ENCODE measurements at regions not wholly inside any gene's neighbourhood (a gene's known extent, or its start where the extent isn't known, plus 50 kb on each side); places are given as distances from the start of the nearest gene placed in this dataset.

- no peak for TF ChIP-seq PATZ1 (CRISPR knock-in tag; IDR thresholded peaks at IDR 0.05; ENCODE audit: borderline replicate concordance)
- TF ChIP-seq ZNF8 (CRISPR knock-in tag; IDR thresholded peaks at IDR 0.05): no peak
- TF ChIP-seq ZFP3 (CRISPR knock-in tag; IDR thresholded peaks at IDR 0.05): no peak
- no peak for TF ChIP-seq ZNF70 (CRISPR knock-in tag; IDR thresholded peaks at IDR 0.05)
Measured at GRCh38 chr2:203797712-203798111, 69.9 kb upstream of the CTLA4 start.
